ENCODE measurements at regions not wholly inside any gene's neighbourhood (a gene's known extent, or its start where the extent isn't known, plus 50 kb on each side); places are given as distances from the start of the nearest gene placed in this dataset.
"Not testable (repeated sequence)": the region's sequence is repeated elsewhere in the genome, so short reads cannot be mapped to it uniquely, and the experiment has no call there.

DNA sequence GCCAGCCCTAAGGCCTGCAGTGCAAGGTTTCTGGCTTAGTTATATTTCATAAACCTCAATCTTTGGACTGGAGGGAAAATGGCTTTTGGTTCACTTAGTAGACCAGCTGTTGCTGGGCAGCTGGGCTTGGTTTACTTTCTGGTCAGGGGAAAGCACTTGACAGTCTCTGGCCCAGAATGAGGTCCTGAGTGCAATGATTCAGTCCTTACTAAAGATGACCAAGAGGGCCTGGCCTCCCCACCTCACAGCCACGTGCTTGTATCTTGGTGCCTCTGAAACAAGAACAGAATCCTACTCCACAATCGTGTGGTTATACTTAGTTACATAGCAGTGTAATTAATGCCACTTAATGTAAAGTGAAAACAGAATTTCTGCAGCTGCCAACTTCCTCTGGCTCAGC lies 325.5 kb upstream of the MEIS1 start:
- no peak overlapping the region for H3K4me3 ChIP-seq (replicated peaks in 1 of 3)
- H3K36me3 ChIP-seq, result no peaks in the 10 kb centered on the region
- peaks cover 0 to 6% of the 10 kb centered on the region in 2 donors for H3K4me1 ChIP-seq
- no peak for DNase-seq
- 60 to 69% methylated on average over 2 of the region's 2 CpGs for WGBS, 2 donors
- intact Hi-C loops (cut with DNase I), result no loop called here
- TF ChIP-seq POLR2A (IDR thresholded peaks at IDR 0.05), result no peak
- TF ChIP-seq, protein P1, sequence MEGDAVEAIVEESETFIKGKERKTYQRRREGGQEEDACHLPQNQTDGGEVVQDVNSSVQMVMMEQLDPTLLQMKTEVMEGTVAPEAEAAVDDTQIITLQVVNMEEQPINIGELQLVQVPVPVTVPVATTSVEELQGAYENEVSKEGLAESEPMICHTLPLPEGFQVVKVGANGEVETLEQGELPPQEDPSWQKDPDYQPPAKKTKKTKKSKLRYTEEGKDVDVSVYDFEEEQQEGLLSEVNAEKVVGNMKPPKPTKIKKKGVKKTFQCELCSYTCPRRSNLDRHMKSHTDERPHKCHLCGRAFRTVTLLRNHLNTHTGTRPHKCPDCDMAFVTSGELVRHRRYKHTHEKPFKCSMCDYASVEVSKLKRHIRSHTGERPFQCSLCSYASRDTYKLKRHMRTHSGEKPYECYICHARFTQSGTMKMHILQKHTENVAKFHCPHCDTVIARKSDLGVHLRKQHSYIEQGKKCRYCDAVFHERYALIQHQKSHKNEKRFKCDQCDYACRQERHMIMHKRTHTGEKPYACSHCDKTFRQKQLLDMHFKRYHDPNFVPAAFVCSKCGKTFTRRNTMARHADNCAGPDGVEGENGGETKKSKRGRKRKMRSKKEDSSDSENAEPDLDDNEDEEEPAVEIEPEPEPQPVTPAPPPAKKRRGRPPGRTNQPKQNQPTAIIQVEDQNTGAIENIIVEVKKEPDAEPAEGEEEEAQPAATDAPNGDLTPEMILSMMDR (IDR thresholded peaks at IDR 0.05), result no peak
- no peaks in the 10 kb centered on the region for H3K27me3 ChIP-seq
- H3K9me3 ChIP-seq, result no peaks in the 10 kb centered on the region
- no peak overlapping the region for H3K27ac ChIP-seq

DNA sequence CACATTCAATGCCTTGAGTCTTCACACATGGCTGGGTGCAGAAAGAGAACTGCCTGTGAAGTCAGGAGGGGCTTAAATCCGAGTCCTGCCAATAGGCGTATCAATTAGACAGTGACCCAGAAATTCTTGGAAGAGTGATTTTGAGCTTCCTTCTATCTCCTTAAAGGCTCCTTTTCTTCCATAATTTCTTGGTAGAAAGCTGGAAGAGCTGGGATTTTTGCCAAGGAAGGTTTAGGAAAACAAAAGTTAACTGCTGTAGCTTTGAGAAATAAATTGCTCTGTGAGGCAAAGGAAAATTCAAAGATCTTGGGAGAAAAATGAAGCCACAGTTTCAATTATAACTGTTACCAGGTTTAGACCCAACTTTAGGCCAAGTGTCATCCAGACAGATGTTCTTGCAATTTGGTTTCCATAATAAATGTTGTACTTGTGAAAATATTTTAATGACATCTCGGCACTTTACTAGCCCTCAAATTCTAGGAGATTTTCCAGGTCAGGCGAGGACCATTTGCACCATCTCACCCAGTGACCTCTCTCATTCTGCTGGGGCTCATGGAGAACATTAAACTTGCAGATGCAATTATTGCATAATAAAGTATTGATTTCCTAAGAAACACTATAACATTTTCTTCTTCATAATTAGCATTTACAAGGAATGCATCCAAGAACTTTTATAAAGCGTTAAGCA lies 329.7 kb upstream of the MEIS1 start:
- intact Hi-C loops (cut with DNase I), result no loop called here
- no peak overlapping the region for H3K27ac ChIP-seq
- no peak for DNase-seq

GRCh38 chr2:66103581-66103980 lies 331.3 kb upstream of the MEIS1 start:
- H3K4me3 ChIP-seq (replicated peaks in 1 of 3), result no peak overlapping the region
- H3K9me3 ChIP-seq, result no peaks in the 10 kb centered on the region
- DNase-seq, result no peak
- intact Hi-C loops (cut with DNase I), result no loop called here
- no peak for TF ChIP-seq POLR2A (IDR thresholded peaks at IDR 0.05)
- TF ChIP-seq, protein P1 (IDR thresholded peaks at IDR 0.05), result no peak
- H3K36me3 ChIP-seq, result no peaks in the 10 kb centered on the region
- WGBS, 2 donors, result 79 to 85% methylated on average over 3 of the region's 3 CpGs
- H3K27ac ChIP-seq, result no peak overlapping the region
- H3K27me3 ChIP-seq, result no peaks in the 10 kb centered on the region
- peaks cover 0 to 6% of the 10 kb centered on the region in 2 donors for H3K4me1 ChIP-seq

More for the DNA sequence above, 329.7 kb upstream of the MEIS1 start:
- Histone ChIP-seq H3K9me3 (no peaks in the 10 kb centered on the region), H3K27me3 (no peaks in the 10 kb centered on the region), H3K4me1 (peaks cover 0 to 6% of the 10 kb centered on the region in 2 donors), H3K4me3 (replicated peaks in 1 of 3) (no peak overlapping the region), H3K36me3 (no peaks in the 10 kb centered on the region)
- TF ChIP-seq POLR2A (IDR thresholded peaks at IDR 0.05), result no peak
- TF ChIP-seq, protein P1 (IDR thresholded peaks at IDR 0.05), result no peak
- WGBS, 2 donors, result 55 to 56% methylated on average over 5 of the region's 5 CpGs

DNA sequence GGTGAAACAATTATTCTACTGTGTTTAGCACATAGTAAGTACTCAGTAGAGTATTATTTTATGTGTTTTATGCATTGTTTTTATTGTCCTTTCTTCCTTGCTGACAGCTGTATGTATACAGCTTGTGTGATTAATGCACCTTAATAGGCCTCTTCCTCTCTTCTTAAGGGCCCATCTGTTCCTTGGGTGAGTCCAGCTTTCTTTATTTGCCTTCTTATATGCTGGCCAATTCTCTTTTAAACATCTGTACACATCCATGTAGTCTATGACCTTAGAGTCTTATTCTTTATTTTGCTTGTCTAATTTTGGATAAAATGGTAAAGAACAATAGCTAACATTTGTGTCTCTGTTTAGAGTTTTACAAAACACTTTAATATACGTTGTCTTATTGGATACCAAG lies 333.7 kb upstream of the MEIS1 start:
- WGBS, 2 donors, result 84 to 89% methylated on average over 1 of the region's 1 CpG
- H3K27ac ChIP-seq, result no peak overlapping the region
- intact Hi-C loops (cut with DNase I), result no loop called here

GRCh38 chr2:66095820-66096345 lies 339.0 kb upstream of the MEIS1 start:
- WGBS, 2 donors, result 70 to 79% methylated on average over 6 of the region's 6 CpGs

More for the DNA sequence above, 333.7 kb upstream of the MEIS1 start:
- TF ChIP-seq, protein P1 (IDR thresholded peaks at IDR 0.05), result no peak
- no peak for TF ChIP-seq POLR2A (IDR thresholded peaks at IDR 0.05)
- Histone ChIP-seq H3K36me3 (no peaks in the 10 kb centered on the region), H3K27me3 (no peaks in the 10 kb centered on the region), H3K4me3 (replicated peaks in 1 of 3) (no peak overlapping the region), H3K4me1 (peaks cover 0 to 6% of the 10 kb centered on the region in 2 donors), H3K9me3 (no peaks in the 10 kb centered on the region)
- no peak for DNase-seq

DNA sequence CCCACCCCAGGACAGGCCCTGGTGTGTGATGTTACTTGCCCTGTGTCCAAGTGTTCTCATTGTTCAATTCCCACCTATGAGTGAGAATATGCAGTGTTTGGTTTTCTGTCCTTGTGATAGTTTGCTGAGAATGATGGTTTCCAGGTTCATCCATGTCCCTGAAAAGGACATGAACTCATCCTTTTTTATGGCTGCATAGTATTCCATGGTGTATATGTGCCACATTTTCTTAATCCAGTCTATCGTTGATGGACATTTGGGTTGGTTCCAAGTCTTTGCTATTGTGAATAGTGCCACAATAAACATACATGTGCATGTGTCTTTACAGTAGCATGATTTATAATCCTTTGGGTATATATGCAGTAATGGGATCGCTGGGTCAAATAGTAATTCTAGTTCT lies 340.2 kb upstream of the MEIS1 start:
- H3K4me1 ChIP-seq; intact Hi-C loops (cut with DNase I); H3K9me3 ChIP-seq; H3K36me3 ChIP-seq; DNase-seq; H3K4me3 ChIP-seq (replicated peaks in 1 of 3); H3K27ac ChIP-seq; H3K27me3 ChIP-seq: not testable (repeated sequence)
- 92 to 93% methylated on average over 2 of the region's 2 CpGs for WGBS, 2 donors

More at GRCh38 chr2:66095820-66096345, 339.0 kb upstream of the MEIS1 start:
- H3K27me3 ChIP-seq, result no peaks in the 10 kb centered on the region
- no peaks in the 10 kb centered on the region for H3K9me3 ChIP-seq
- intact Hi-C loops (cut with DNase I), result no loop called here
- DNase-seq, result no peak
- H3K4me1 ChIP-seq, result no peaks in the 10 kb centered on the region
- H3K4me3 ChIP-seq (replicated peaks in 1 of 3), result no peak overlapping the region
- no peak for TF ChIP-seq POLR2A (IDR thresholded peaks at IDR 0.05)
- TF ChIP-seq, protein P1 (IDR thresholded peaks at IDR 0.05), result no peak
- H3K36me3 ChIP-seq, result no peaks in the 10 kb centered on the region
- H3K27ac ChIP-seq, result no peak overlapping the region
